NCI-H2171 (cell line): ENCODE measurements at regions not wholly inside any gene's neighbourhood (a gene's known extent, or its start where the extent isn't known, plus 50 kb on each side); places are given as distances from the start of the nearest gene placed in this dataset.

ENCODE experiments used
- DNase-seq: peaks from one replicate; lab custom pipeline; 2025; lab: John Stamatoyannopoulos, UW

DNA sequence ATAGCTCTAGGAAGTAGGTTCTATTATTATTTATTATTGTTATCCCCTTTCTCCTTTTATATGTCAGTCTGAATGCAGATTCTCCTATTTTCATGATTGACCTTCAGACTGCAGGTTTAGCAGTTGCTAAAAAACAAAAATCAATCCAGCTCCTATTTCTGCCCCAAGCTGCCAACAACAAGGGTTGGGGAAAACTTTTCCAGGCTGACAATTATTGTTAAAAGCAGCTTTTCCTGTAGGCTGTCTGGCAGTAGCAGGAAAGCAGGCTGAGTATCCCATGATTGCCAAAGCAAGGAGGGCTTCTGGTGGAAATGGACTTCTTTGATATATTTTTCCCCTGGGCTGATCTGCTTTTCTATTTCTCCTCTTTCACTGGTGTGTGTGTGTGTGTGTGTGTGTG, 78.0 kb upstream of the CTLA4 start:
- DNase-seq, result no peak

DNA sequence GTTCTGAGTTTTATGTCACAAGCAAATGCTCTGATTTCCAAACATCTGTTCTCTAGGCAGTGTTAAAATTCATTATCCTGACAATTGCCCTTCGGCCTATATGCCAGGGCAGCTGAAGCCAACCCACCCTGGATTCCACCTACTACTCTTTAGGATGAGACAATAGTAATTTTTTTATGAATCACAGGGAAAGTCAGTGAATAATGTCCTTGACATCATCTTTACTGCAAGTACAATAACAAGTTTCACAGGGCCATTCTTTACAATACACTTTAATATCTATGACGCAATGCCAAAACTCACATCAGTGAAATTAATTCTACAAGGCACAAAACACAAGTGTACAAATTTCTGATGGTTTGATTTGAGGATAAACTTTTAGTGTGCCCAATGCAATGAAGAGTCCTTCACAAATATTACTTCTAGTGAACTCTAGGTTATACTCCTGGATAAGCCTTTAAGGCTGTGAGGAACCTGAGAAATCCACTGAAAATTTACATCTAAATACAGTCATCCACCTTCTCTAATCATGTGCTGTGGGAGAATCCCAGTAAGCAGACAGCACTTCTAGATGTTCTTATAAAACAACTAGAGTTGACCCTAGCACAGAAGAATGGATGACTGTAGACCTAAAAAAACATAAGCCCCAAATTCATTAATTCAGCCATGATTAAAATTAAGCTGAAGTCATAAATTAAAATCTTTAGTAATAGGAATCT, 77.3 kb upstream of the CTLA4 start:
- no peak for DNase-seq

DNA sequence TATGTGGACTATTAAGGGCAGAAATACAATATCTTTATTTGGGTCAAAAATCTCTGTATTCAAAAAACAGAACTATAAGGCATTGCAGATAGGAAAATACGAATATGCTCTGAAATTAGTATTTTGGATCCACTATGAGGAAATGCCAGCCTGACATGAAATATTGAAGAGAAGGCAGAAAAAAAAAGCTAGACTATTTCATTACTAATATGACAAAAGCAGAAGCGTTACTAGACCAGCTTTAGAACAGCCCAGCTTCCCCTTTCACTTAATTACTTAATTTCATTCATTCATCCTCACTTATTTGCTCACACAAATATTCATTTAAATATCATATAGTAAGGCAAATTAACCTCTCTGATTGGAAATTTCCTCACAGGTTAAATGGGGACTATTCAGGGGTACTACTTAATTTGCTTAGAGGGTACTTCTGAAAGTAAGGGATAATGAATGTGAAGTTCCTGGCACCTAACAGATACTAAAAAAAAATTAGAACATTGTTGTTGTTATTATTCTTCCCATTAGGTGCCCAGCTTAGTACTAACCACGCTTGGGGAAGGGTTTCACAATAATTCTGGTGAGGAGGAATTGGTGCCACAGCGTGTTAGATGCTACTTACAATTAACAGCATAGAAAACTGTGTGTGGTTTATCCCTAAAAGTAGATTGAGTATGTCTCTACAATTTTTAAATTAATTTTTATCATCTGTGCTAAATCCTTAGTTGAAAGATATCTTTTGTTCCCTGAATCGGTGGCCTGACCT, 71.1 kb upstream of the CTLA4 start:
- DNase-seq, result no peak

DNA sequence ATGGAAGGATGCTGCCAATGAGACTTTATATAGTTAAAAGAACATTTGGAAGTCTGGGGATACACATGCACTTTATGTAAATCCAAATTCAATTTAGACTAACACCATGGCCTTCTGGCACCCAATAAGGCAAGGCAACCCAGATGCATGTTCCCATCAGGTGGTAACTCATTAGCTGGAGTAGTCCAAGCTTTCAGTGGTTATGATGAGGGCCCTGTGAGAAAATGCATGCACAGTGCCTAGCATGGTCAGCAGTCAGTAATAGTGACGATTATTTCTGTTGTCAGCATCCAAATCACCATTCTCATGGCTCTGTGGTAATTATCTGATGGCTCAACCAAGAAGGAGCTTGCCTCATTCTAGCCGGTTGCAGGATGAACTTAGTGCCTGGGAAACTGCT, 70.3 kb upstream of the CTLA4 start:
- no peak for DNase-seq

DNA sequence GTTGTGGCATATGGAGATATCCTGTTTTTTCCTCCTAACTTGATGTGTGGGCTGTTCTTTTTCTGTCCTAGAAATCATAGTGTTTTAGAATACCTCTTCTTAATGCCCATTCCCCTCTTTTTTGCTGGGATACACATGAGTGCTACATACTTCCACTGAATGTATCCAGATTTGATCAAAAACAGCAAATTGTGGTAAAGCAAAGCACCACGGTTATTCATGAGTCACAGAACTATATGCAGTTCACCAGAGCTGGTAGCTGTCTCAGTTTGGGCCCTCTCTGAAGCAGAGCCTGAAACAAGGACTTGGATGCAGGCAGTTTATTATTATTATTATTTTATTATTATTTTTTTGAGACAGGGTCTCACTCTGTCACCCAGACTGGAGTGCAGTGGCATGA, 69.9 kb upstream of the CTLA4 start:
- DNase-seq, result no peak

DNA sequence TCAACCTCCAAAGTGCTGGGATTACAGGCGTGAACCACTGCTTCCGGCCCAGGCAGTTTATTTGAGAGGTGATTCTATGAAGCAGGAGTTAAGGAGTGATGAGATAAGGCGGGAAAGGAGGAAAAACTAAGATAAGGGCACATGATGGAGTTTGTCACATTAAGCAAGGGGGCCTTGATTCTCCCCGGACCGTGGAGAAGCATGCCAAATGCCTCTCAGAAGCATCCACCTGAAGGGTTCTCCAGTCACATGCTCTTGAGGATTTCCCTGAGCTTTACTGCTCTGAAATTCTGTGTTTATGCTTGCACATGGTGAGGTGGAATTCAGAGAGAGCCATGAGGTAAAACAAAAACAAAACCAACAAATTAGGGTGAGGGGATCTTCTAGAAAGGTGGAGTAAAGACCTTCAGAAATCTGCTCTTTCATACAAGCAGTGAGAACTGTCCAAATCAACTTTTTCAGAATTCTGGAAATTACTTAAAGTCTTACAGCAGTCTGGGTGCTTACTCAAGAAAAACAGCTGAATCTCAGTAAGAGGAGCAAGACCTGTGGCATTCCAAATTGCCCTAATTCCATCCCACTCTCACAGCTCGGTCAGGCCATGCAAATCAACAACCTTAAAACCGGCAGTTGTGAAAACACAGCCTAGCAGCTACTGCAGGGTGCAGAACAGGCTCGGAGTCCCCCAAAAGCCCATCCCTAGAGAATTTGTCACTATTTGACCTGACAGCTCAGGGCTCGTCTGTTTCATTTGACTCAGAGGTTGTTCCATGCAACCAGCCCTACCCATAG, 69.1 kb upstream of the CTLA4 start:
- DNase-seq, result no peak

DNA sequence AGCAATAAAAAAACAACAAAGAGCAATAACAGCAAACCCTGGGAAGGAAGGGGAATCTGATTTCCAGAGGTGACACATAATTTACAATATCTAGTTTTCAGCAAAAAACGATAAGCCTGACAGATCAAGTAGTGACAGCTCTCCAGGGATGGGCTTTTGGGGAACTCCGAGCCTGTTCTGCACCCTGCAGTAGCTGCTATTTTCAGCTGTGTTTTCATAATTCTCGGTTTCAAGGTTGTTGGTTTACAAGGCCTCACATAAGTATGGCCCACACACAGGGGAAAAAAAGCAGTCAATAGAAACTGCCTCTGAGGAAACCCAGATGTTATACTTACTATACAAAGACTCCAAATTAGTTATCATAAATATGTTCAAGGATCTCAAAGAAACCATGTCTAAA, 67.7 kb upstream of the CTLA4 start:
- no peak for DNase-seq

DNA sequence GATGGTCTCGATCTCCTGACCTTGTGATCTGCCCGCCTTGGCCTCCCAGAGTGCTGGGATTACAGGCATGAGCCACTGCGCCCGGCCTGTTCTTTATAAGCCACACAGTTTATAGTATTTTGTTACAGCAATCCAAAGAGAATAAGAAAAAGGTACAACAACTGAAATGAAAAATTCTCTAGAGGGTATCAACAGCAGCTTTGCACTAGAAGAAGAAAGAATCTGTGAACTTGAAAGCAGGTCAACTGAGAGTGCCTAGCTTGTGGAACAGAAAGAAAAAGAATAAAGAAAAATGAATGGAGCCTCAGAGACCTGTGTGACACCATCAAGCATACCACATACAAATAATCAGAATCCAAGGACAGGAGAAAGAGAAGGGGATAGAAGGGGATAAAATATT, 66.8 kb upstream of the CTLA4 start:
- no peak for DNase-seq

DNA sequence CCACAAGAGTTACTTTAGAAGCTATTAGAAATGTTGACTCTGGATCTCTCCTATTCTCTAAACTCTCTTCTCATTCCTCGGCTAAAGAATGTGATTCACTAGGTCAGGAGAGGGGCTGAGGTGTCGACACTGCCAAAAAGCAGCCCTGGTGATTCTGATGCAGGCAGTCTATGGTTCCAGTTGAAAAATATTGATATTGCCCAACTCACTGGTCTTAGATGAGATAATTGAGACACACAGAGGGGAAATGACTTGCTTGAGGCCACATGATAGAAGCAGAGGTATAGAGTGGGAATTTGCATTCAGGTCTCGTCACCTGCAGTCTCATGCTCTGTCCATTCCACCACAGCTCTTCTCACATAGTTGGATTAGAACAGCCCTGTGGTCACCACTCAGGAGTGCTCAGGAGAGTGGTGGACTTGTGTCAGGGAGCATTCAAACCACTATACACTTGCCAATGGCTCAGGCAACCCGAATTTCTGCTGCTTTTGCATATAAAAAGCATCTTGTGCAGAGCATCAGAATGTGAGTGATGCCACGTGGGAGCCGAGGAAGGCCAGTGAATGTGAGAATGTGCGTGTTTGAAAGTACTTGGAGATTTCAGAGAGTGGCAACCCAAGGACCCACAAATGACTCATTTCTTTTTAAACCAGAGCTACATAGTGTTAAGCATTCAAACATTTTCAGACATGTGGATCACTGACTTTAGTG, 65.1 kb upstream of the CTLA4 start:
- no peak for DNase-seq

DNA sequence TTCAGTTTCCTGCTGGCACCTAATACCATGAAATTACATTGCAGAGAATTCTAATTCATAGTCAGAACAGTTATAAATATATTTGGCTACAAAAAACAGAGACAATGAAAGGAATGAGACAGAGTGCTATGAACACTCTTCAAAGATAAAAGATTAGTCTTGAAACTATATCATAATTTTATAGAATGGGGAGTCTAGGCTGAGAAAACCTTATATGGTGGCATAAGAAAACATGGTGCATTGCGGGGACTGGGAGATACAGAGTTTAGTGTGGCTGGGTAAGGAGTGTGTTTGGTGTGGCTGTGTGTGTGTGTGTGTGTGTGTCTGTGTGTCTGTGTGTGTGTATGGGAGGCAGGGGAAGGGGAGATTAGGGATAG, 64.5 kb upstream of the CTLA4 start:
- no peak for DNase-seq

DNA sequence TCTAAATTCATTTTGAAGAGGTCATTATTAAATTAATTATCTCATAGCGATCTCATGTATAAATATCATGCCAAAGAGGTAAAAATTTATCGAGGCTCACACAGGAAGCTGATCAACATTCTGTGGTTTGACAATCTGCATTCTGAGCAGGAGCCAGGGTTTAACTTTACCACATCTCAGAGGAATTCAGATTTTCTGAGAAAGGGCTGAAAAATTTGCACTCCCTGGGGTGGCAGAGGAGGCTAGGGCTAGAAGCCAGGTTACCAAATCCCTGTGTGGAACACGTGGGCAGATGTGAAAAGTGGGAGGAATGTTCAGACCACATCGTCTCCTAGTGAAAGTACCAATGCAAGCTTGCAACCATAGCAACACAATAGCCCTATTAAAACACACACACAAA, 63.5 kb upstream of the CTLA4 start:
- DNase-seq, result no peak

DNA sequence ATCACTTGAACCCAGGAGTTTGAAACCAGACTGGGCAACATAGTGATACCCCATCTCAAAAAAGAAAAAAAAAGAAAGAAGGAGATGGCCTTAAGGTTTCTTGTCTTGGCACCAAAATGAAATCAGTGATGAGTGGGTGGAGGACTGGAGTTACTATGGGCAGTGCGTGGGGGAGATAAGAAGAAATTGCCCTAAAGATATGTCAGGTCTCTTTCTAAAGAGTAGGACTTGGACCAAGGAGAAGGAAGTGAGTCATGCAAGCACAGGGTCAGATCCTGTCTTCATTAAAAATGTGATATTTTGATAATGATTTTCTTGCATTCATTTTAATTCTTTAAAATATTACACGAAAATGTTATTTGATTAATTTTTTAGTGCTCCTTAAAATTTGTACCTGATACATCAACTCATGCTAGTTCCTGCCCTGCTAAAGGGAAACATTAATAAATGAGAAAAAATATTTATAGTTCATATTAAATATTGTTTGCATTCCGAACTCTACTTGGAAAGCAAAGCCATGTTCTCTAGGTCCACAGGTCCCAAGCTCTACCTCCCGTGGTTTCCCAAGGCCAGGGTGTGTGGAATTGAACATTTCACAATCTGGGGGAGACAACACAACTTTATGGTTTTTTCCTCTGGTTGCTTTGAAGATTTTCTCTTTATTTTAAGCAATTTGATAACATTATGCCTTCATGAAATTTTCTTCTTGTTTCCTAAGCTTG, 62.6 kb upstream of the CTLA4 start:
- DNase-seq, result no peak

DNA sequence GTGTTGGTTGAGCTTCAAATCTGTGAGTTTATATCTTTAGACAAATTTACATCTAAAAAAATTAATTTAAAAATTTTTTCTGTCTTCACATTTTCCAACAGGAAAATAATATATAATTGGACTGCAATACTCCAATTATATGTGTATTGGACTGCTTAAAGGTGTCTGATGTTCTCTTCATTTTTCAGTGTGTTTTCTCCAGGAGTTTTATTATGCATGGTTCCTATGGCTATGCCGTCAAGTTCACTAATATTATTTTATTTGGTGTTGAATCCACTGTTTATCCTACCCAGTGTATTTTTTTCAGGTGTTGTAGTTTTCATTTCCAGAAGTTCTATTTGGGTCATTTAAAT, 62.1 kb upstream of the CTLA4 start:
- no peak for DNase-seq

DNA sequence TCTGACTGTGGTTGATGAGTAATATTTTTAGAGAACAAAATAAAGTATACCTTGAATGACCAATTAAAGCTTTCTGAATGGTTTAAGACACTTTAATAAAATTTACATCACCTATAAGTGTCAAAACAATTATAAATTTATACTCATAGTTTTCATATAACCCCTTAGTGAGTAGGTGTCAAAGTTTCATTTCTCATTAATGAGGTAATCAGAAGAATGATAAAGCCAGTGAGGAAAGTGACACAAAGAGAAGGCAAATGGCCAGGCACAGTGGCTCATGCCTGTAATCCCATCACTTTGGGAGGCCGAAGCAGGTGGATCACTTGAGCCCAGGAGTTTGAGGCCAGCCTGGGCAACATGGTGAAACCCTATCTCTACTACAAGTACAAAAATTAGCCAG, 60.8 kb upstream of the CTLA4 start:
- no peak for DNase-seq

DNA sequence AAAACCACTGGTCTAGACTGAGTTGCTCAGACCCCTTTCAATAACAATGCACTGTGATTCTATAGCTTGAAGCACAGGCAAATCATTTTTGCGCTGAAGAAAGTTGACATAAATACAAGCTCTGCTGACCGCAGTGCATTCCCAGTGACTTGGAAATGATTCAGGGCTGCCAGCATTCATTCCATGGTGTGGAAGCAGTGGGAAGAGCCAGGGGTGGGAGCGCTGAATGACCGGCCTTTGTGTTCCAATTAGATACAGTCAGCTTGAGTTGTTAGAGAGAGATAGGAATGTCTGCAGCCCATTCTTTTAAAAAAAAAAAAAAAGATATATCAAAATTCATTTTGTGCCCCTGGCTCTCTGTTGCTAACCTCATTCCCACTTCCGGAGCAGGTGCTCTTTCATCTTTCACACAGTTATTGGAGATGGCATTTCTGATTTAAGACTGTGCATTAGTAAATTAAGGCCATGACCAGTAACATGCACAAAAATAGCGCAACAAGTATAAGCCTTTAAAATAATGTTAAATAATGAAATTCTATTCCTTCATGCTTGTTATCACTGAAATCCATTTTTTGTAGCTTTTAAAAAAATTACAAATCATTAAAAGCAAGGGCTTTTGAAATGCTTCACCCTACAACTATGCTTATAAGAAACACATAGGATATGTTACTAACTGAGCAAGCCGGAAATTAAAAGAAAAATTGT, 59.4 kb upstream of the CTLA4 start:
- no peak for DNase-seq

DNA sequence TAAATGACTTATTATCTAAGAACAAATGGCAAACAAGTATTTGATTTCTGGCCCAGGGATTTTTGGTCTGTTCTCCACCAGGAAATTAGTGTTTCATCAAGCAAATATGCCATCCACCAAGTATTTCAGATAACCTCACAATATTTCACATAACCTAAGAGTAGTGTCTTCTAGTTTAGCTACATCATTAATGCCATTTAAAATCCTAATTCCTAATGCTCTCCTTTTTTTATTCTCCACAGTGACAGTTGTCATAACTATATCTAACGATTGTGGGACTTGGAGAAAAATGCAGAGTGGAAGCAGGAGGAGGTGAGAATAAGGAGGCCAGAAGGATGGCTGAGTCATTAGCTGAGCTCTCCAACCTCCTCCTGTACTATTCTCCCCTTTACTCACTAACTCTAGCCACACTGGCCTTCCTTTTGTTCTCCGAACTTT, 58.5 kb upstream of the CTLA4 start:
- DNase-seq, result no peak

DNA sequence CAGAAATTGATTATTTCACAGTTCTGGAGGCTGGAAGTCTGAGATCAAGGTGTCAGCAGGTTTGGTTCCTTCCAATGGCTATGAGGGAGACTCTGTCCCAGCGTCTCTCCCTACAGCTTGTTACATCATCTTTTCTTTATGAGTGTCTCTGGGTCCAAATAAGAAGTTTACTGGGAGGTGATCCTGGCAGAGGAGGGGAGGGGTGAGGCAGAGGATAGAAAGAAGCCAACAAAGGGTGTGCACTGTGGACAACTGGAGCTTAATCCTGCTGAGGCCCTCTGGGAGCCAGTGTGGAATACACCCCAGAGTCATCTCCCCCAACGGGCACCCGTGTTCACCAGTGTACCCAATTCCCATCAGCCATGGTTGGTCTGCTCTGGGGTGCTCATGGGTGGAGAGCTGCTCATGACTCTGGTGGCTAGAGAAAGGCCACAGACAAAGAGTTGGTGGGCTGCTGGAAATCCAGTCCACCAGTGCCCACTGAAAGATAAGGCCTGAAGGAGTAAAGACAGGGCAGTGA, 57.5 kb upstream of the CTLA4 start:
- DNase-seq, result no peak

DNA sequence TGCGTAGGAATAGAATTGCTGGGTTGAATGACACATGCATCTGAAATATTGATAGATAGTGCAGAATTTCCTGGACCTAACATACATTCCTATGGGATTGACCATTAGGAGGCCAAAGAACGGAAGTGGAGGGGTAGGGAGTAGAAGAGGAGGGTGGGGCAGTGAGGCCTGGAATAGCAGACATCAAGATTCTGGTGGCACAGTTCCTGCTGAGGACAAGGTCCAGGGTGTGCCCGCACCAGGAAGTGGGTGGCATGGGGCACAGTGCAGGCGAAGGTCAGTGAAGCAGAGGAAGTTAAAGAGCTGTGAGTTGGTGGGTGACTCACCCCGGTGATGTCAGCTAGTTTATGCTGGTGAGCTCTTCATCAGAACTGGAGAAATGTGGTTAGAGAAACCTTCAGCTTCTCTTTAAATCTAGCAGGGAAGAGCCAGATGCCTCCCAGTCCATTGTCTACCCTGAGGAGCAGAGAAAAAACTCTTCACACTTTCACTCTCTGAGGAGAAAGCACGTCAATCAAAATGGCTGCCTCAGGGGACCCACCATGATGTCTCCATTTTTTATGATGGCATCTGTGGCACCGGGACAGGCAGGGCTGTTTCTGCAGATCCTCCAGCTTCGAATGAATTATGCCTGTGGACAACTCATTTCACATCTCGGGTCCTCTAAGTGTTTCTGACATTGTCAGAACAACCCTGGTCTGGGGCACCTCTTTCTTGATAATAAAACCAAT, 55.9 kb upstream of the CTLA4 start:
- no peak for DNase-seq

DNA sequence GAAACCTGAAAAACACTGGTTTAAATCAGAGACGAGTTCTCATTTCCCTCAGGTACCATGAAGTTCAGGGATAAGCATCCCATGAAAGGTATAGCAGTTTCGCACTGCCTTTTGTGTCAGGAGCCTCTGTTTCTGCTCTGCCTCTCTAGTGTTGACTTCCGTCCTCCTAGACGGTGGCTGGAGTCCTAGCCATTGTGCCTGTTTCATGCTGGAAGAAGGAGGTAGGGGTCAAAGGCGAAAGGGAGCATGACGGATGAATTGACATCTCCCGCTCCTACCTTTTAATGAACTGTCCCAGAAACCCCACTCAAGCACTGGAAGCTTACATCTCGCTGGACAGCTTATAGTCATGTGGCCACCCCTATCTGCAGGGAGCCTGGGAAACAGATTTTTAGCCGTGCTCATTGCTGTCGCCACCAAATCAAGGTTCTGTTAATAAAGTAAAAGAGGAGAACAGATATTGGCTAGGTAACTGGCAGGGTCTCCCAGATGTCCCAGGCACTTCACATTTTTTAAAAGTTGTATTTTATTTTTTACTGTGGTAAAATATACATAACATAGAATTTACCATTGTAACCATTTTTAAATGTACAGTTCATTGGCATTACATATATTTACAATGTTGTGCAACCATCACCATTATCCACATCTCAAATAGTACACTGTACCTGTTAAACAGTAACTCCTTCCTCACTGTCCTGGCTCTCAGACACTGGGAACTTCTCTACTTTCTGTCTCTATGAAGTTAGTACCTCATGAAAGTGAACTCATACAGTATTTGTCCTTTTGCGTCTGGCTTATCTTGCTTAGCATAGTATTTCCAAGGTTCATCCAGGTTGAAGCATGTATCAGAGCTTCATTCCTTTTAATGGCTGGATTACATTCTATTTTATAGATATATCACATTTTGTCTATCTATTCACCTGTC, 55.0 kb upstream of the CTLA4 start:
- DNase-seq, result no peak
